Activated CD4-positive, alpha-beta T cell treated with anti-CD3 and anti-CD28 coated beads for 4 hours (primary cell): ENCODE measurements at regions not wholly inside any gene's neighbourhood (a gene's known extent, or its start where the extent isn't known, plus 50 kb on each side); places are given as distances from the start of the nearest gene placed in this dataset.

Experiments
- DNase-seq, 2 donors: peaks; one replicate each; pipeline ENCODE4 v3.0.0-alpha.2; 2020

- no peak for DNase-seq
Observed at GRCh38 chr22:48198489-48199459, 1436.3 kb downstream of the TBC1D22A start.

- DNase-seq = no peak
Observed at GRCh38 chr22:48197189-48197690, 1434.8 kb downstream of the TBC1D22A start.

GRCh38 chr22:48192920-48193319 is 1430.5 kb downstream of the TBC1D22A start:
- no peak for DNase-seq

DNA sequence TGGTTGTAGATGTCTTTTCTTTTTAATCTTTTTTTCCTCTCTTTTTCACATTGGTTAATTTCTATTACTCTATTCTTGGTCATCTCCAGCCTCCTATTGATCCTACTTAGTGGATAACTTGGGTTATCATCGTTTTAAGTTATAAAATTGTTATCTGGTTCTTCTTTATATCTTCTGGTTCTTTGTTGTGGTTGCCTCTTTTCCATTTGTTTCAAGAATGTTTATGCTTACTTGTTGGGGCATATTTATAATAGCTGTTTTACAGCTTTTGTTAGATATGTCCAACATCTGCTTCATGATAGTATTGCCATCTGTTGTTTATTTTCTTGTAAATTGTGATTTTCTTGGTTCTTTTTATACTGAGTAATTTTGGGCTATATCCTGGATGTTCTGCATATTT is 1429.6 kb downstream of the TBC1D22A start:
- DNase-seq = no peak

DNA sequence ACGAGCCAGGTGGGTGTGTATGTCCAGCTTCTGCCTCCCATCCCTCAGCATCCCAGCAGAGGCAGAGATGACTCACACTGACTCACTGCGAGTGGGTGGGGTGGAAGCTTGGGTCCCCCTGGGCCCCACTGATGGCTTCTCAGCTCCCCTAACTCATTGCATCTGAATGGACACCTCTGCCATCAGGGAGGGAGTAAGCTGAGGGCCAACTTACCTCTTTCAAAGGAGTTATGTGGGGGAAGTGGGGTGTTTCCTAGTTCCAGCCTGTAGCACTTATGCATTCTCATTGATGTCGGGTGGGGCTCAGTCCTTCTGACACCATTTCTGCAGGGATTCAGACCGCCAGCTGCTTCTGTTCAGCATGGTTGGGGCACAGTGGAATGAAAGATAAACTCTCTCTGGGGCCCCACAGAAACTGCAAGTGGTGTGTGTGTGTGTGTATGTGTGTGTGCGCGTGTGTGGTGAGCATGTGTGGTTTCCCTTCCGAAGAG is 1425.8 kb downstream of the TBC1D22A start:
- DNase-seq = no peak

GRCh38 chr22:48187356-48187755 is 1424.9 kb downstream of the TBC1D22A start:
- no peak for DNase-seq

DNA sequence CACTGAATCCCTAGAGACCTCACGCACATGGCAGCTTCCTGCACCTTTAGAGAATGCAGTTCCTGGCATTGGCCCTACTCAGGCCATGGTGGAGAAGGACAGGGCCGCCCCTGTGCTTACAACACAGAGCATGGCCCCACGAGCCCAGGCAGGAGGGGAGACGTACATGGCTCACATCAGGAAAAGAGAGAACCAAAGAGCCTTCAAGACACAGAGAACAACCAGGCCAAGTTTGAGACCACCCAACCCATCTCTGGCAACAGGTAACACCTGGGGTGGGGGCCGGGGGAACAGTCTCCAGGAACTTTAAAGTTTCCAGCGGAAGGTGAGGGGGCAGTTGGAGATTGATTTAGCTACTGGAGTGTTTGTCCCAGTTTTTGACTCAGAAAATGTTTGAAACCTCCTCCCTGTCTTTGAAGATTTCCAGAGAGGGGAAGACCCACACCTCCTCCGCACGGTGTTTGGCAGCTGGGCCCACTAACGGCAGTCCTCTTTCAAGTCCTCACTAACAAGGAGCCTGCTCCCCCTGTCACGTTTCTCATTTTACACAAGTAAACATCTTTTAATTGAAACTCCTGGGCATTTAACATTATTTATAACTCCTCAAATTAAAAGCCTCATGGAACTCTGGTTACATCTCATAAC is 1423.8 kb downstream of the TBC1D22A start:
- no peak for DNase-seq

- no peak for DNase-seq
Observed at GRCh38 chr22:48185071-48186055, 1422.9 kb downstream of the TBC1D22A start.

DNA sequence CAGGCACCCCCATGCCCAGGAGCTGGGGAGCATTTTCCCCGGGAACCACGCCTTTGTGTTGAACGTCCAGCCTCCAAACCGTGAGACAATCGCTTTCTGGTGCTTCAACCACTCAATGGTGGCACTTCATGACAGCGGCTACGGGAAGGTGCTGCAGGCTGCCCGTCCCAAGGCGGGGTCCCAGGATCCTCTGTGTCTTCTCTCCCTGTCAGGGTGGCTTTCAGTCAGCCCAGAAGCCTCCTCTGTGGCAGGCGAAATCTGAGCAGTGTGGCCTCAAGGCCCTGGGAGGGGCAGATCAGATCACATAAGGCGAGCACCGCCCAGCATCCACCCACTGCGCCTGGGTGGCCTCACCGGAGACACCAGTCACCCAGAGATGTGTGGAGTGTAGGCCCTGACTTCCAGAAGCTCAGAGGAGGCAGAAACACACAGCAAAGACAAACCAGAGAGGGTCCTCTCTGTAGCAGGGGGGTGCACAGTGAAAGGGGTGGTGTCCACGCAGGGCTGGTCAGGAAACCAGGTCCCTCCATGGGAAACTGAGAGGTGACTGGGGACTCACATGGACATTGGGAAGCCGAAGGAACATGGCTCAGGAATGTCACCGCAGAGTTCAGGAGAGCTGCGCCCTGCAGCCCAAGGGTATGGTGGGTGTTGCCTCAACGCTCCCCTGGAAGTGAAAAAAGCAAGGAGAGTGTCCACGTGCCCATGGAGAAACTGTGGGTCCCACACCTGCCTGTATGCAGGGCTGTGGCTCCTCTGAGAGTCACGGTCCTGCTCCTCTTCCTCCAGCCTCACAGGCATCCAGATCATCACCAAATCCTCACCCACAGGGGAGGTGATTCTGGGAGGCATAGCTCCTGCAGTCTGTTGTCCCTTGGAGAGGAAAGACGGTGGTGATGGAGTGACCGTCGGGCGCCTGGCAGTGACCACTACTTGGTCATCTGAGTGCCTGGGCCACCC is 1420.7 kb downstream of the TBC1D22A start:
- DNase-seq = no peak

DNA sequence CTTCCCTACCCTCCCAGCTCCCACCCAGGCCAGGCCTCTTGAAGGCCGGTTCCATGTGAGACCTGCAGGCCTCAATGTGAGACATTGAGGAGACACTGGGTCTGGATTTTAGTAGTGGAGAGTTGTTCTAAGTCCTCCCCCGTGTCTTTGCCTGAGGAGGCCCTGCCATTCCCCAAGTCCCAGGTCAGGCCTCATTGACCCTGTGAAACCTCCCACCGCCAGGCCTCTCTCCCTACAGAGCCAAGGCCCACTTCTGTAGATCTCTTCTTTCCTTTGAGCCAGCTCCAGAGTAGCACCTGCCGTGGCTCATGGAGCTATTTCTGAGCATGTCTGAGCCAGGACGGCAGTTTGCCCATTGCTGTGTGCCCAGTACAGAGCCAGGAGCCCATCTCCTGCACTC is 1419.6 kb downstream of the TBC1D22A start:
- DNase-seq = no peak

- no peak for DNase-seq
Observed at GRCh38 chr22:48181263-48181955, 1419.0 kb downstream of the TBC1D22A start.

DNA sequence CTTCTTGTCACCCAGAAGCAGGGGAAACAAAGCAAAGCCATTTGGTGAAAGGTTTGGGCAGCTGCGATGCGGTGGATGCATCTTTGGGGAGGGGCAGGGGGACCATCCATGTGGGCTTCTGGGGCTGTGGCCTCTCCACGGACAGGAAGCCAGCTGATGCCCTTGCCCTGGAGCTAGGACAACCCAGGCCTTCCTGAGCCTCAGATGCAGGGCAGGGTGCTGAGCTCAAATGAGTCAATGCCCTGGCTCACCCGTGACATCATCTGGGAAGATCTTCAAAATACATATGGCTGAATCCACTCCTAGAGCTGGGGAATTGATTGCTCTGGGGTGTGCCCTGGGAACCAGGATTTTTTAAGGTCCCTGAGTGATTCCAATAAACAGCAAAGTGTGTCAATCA is 1418.2 kb downstream of the TBC1D22A start:
- DNase-seq = no peak

DNA sequence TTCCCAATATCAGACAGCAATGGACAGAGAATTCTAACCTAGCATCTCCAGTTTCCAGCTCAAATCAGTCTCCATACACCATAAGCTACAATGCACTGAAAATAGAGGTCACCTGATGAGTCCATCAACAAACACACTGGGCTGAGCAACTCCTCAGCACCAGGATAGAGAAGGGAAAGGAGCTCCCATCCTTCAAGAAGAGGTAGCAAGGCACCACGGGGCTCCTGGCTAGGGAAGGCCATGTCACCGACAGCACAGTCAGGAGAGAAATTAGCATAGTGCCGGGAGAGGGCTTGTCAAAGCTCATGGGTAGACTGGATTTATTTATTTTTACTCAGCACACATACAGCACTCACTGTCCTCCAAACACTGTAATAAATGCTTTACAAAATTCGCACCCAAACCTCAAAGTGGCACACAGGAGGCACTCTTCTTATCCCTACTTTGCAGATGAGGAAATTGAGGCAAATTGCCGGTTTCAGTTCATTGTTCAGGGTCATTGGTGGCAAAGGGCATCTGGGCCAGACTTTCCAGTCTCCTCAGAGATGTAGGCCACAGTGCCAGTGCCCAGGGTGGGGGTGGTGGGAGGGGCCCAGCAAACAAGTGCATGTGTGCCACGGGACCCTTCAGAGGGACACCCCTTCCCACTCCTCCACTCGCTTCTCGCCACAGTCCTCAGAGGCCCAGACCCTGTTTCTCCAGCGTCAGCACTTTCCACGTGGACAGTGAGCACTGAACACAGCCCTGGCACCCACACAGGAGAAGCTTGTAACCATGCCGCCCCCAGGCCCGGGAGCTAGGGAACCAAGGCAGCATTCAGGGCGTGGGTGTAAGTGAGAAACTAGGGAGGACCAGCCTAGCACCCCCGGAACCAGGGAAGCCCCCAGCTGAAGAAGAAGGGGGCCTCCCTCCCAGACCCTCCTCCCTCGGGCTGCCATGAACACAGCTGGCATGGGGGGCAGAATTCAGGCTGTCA is 1417.4 kb downstream of the TBC1D22A start:
- DNase-seq = no peak

GRCh38 chr22:48178536-48178935 is 1416.1 kb downstream of the TBC1D22A start:
- DNase-seq = no peak

DNA sequence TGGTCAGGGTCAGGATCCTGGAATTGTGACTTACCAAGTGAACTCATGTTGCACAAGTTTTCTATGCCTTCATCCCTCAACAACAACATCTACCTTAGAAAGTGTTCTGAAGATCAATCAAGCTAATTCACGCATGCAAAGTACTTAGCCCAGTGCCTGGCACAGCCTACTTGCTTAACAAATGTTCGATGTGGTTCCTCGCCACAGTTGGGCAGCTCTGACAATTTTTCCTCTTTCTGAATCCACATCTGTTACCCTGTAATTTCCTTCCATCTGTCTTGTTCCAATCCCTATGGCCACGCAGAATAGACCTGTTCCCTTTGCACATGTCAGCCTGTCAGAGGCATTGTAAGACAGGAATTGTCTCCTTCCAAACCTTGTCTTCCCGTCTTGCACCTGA is 1415.2 kb downstream of the TBC1D22A start:
- DNase-seq = no peak

DNA sequence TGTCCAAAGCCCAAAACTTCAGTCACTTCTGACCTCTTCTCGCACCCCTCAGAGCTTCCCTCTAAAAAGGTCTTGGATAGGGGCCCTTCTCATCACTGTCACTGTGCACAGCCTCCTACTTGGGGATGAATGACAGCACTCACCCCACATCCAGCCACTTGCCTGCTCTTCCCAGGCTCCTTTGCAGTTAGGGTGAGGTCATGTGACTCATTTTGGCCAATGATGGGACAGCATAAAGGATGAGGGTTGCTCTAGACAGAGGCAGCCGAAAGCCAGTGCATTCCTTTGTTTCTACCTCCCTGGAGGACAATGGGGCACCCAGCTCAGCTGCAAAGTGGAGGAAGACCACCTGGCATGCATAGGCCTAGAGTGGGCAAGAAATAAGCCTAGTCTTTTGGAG is 1413.3 kb downstream of the TBC1D22A start:
- DNase-seq = no peak

DNA sequence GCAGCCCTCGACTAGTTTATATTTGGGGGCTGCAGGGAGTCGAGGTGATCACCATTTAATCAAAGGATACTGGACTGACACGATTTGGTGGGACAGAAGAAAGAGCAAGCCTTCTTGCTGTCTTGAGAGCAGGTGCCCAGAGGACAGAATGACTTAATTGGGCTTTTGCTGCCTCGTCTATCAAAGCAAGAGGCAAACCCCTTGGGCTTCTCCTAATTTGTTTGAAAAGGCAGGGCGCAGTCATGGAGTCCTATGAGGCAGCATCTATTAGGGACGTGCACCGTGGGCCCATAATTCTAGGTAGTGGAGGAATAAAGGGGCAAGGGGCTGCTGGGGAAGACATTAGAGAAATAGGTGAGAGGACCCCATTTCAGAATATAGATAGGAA is 1411.3 kb downstream of the TBC1D22A start:
- no peak for DNase-seq

GRCh38 chr22:48173061-48173772 is 1410.8 kb downstream of the TBC1D22A start:
- DNase-seq = no peak

DNA sequence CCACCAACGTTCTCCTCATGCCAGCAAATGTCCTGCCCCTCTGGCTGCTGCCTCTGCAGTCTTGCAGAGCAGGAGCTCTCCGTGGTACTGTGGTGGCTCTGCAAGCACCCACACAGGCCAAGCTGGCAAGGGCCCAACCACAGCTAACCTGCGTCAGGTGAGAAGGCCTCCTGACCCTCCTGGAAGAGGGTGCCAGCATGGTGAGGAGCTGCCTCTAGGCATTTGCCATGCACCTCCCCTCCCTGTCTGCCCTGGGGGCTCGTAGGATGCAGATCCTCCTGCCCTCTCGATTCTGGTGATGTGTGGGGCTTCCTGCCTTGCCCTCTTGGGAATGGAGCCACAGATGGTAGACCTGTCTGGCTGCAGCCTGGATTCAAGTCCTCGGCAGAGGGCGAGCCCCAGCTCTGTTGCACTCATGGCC is 1408.8 kb downstream of the TBC1D22A start:
- DNase-seq = no peak
